ENCODE measurements at regions not wholly inside any gene's neighbourhood (a gene's known extent, or its start where the extent isn't known, plus 50 kb on each side); places are given as distances from the start of the nearest gene placed in this dataset.
A peak's percentile ranks its signal among the peaks of the same experiment; 100 is the strongest.

- H3K4me1 Mint-ChIP-seq (ENCODE audit: low read depth, unreplicated experiment) = peaks cover 16% of the 10 kb centered on the region
- peaks cover 16% of the 10 kb centered on the region for H3K4me1 ChIP-seq (ENCODE audit: insufficient read depth, low read length)
These were observed 227.3 kb upstream of the C2CD4B start for GRCh38 chr15:62392376-62392775.

GRCh38 chr15:62393196-62393595 lies 228.1 kb upstream of the C2CD4B start:
- Histone ChIP-seq H3K79me2 (ENCODE audit: insufficient read depth, low read length) (peaks cover 34% of the 10 kb centered on the region), H2AFZ (ENCODE audit: low read depth, low read length) (no peak overlapping the region), H3K9ac (ENCODE audit: low read length) (no peak overlapping the region), H3K4me3 (ENCODE audit: insufficient read depth, low read depth, low read length) (no peak overlapping the region), H3K4me1 (ENCODE audit: insufficient read depth, low read length) (peaks cover 16% of the 10 kb centered on the region), H3K9me3 (ENCODE audit: insufficient read depth, low read depth, low read length) (peaks cover 3% of the 10 kb centered on the region), H3K36me3 (ENCODE audit: insufficient read depth, low read length) (no peaks in the 10 kb centered on the region), H3K27ac (ENCODE audit: low read depth, low read length) (no peak overlapping the region), H4K20me1 (ENCODE audit: insufficient read depth, low read length) (peaks cover 5% of the 10 kb centered on the region), H3K27me3 (ENCODE audit: insufficient read depth, low read length) (no peaks in the 10 kb centered on the region), H3K4me2 (ENCODE audit: low read length) (peak overlapping the region; percentile 84)
- Mint-ChIP-seq H3K27me3 (ENCODE audit: low read depth, unreplicated experiment) (no peaks in the 10 kb centered on the region), H3K9me3 (ENCODE audit: unreplicated experiment) (peaks cover 2% of the 10 kb centered on the region), H3K36me3 (ENCODE audit: low read depth, unreplicated experiment) (peaks cover 4% of the 10 kb centered on the region), H3K4me1 (ENCODE audit: low read depth, unreplicated experiment) (peaks cover 16% of the 10 kb centered on the region), H3K27ac (ENCODE audit: unreplicated experiment) (no peak overlapping the region), H3K4me3 (ENCODE audit: unreplicated experiment) (peak overlapping the region; percentile 89)
- TF ChIP-seq CTCF (IDR thresholded peaks at IDR 0.05; ENCODE audit: insufficient read depth, low read depth, low read length) = no peak
- no peak for TF ChIP-seq EZH2 (IDR thresholded peaks at IDR 0.05; ENCODE audit: insufficient read depth, low read length)
- DNase-seq (ENCODE audit: low read depth) (no peak), FAIRE-seq (no peak)

More at GRCh38 chr15:62392376-62392775, 227.3 kb upstream of the C2CD4B start:
- peaks cover 5% of the 10 kb centered on the region for H4K20me1 ChIP-seq (ENCODE audit: insufficient read depth, low read length)
- H3K9me3 Mint-ChIP-seq (ENCODE audit: unreplicated experiment) = no peaks in the 10 kb centered on the region
- no peak for TF ChIP-seq CTCF (IDR thresholded peaks at IDR 0.05; ENCODE audit: insufficient read depth, low read depth, low read length)
- TF ChIP-seq EZH2 (IDR thresholded peaks at IDR 0.05; ENCODE audit: insufficient read depth, low read length) = no peak
- peak overlapping the region; percentile 95 for H3K9ac ChIP-seq (ENCODE audit: low read length)
- peak overlapping the region; percentile 84 for H3K4me2 ChIP-seq (ENCODE audit: low read length)
- H3K4me3 Mint-ChIP-seq (ENCODE audit: unreplicated experiment) = peak overlapping the region; percentile 89
- no peaks in the 10 kb centered on the region for H3K36me3 Mint-ChIP-seq (ENCODE audit: low read depth, unreplicated experiment)
- no peaks in the 10 kb centered on the region for H3K36me3 ChIP-seq (ENCODE audit: insufficient read depth, low read length)
- H3K79me2 ChIP-seq (ENCODE audit: insufficient read depth, low read length) = peaks cover 30% of the 10 kb centered on the region
- H3K27me3 Mint-ChIP-seq (ENCODE audit: low read depth, unreplicated experiment) = no peaks in the 10 kb centered on the region
- no peak for FAIRE-seq
- peak; percentile 64 for DNase-seq (ENCODE audit: low read depth)
- no peaks in the 10 kb centered on the region for H3K27me3 ChIP-seq (ENCODE audit: insufficient read depth, low read length)
- no peak overlapping the region for H3K27ac ChIP-seq (ENCODE audit: low read depth, low read length)
- peak overlapping the region; percentile 94 for H2AFZ ChIP-seq (ENCODE audit: low read depth, low read length)
- H3K9me3 ChIP-seq (ENCODE audit: insufficient read depth, low read depth, low read length) = no peaks in the 10 kb centered on the region
- H3K27ac Mint-ChIP-seq (ENCODE audit: unreplicated experiment) = peak overlapping the region; percentile 75
- peak overlapping the region; percentile 90 for H3K4me3 ChIP-seq (ENCODE audit: insufficient read depth, low read depth, low read length)

- no peak for FAIRE-seq
- Mint-ChIP-seq H3K4me1 (ENCODE audit: low read depth, unreplicated experiment) (peaks cover 16% of the 10 kb centered on the region), H3K4me3 (ENCODE audit: unreplicated experiment) (no peak overlapping the region), H3K27ac (ENCODE audit: unreplicated experiment) (no peak overlapping the region), H3K36me3 (ENCODE audit: low read depth, unreplicated experiment) (peaks cover 8% of the 10 kb centered on the region), H3K27me3 (ENCODE audit: low read depth, unreplicated experiment) (no peaks in the 10 kb centered on the region), H3K9me3 (ENCODE audit: unreplicated experiment) (peaks cover 6% of the 10 kb centered on the region)
- H3K27me3 ChIP-seq (ENCODE audit: insufficient read depth, low read length) = no peaks in the 10 kb centered on the region
- no peak overlapping the region for H3K4me2 ChIP-seq (ENCODE audit: low read length)
- H3K27ac ChIP-seq (ENCODE audit: low read depth, low read length) = no peak overlapping the region
- peaks cover 5% of the 10 kb centered on the region for H4K20me1 ChIP-seq (ENCODE audit: insufficient read depth, low read length)
- peaks cover 6% of the 10 kb centered on the region for H3K9me3 ChIP-seq (ENCODE audit: insufficient read depth, low read depth, low read length)
- H3K4me3 ChIP-seq (ENCODE audit: insufficient read depth, low read depth, low read length) = no peak overlapping the region
- H3K36me3 ChIP-seq (ENCODE audit: insufficient read depth, low read length) = no peaks in the 10 kb centered on the region
- H3K79me2 ChIP-seq (ENCODE audit: insufficient read depth, low read length) = peaks cover 34% of the 10 kb centered on the region
- H3K4me1 ChIP-seq (ENCODE audit: insufficient read depth, low read length) = peaks cover 16% of the 10 kb centered on the region
- no peak for DNase-seq (ENCODE audit: low read depth)
- no peak overlapping the region for H3K9ac ChIP-seq (ENCODE audit: low read length)
- TF ChIP-seq CTCF (IDR thresholded peaks at IDR 0.05; ENCODE audit: insufficient read depth, low read depth, low read length) = no peak
- TF ChIP-seq EZH2 (IDR thresholded peaks at IDR 0.05; ENCODE audit: insufficient read depth, low read length) = no peak
- H2AFZ ChIP-seq (ENCODE audit: low read depth, low read length) = no peak overlapping the region
These were observed 229.0 kb upstream of the C2CD4B start for GRCh38 chr15:62394079-62394478.
